ENCODE measurements at regions not wholly inside any gene's neighbourhood (a gene's known extent, or its start where the extent isn't known, plus 50 kb on each side); places are given as distances from the start of the nearest gene placed in this dataset.
"Not testable (repeated sequence)": the region's sequence is repeated elsewhere in the genome, so short reads cannot be mapped to it uniquely, and the experiment has no call there.

- H3K9me3 Mint-ChIP-seq, result peaks cover 0 to 3% of the 10 kb centered on the region in 2 donors
- DNase-seq (no peak), ATAC-seq (replicated peaks) (no peak)
- H3K27ac Mint-ChIP-seq, result no peak overlapping the region
- H3K36me3 Mint-ChIP-seq (ENCODE audit: insufficient read depth), result no peaks in the 10 kb centered on the region
- H3K4me1 Mint-ChIP-seq (ENCODE audit: low read depth in 2 of 2), result no peaks in the 10 kb centered on the region
- H3K27me3 Mint-ChIP-seq, result no peaks in the 10 kb centered on the region
- no peak overlapping the region for H3K4me3 Mint-ChIP-seq
Observed at GRCh38 chr5:130616161-130616560, 548.9 kb downstream of the HINT1 start.

- no peak overlapping the region for H3K27ac Mint-ChIP-seq
- no peaks in the 10 kb centered on the region for H3K36me3 Mint-ChIP-seq (ENCODE audit: insufficient read depth)
- H3K4me3 Mint-ChIP-seq, result no peak overlapping the region
- DNase-seq, result no peak
- H3K9me3 Mint-ChIP-seq, result peaks cover 0 to 4% of the 10 kb centered on the region in 2 donors
- ATAC-seq (replicated peaks), result no peak
- no peaks in the 10 kb centered on the region for H3K4me1 Mint-ChIP-seq (ENCODE audit: low read depth in 2 of 2)
- H3K27me3 Mint-ChIP-seq, result no peaks in the 10 kb centered on the region
Observed at GRCh38 chr5:130605234-130605633, 559.8 kb downstream of the HINT1 start.

- H3K4me3 Mint-ChIP-seq, DNase-seq: not testable (repeated sequence)
Observed at GRCh38 chr5:130596647-130597046, 568.4 kb downstream of the HINT1 start.

GRCh38 chr5:130580264-130580663 lies 584.8 kb downstream of the HINT1 start:
- H3K27ac Mint-ChIP-seq, result no peak overlapping the region
- DNase-seq (no peak), ATAC-seq (replicated peaks) (no peak)
- H3K9me3 Mint-ChIP-seq, result peaks cover 0 to 2% of the 10 kb centered on the region in 2 donors
- H3K4me1 Mint-ChIP-seq (ENCODE audit: low read depth in 2 of 2), result no peaks in the 10 kb centered on the region
- H3K36me3 Mint-ChIP-seq (ENCODE audit: insufficient read depth), result no peaks in the 10 kb centered on the region
- H3K4me3 Mint-ChIP-seq, result no peak overlapping the region
- no peaks in the 10 kb centered on the region for H3K27me3 Mint-ChIP-seq

More at GRCh38 chr5:130596647-130597046, 568.4 kb downstream of the HINT1 start:
- H3K36me3 Mint-ChIP-seq (ENCODE audit: insufficient read depth); H3K27ac Mint-ChIP-seq; H3K4me1 Mint-ChIP-seq (ENCODE audit: low read depth in 2 of 2); H3K9me3 Mint-ChIP-seq; H3K27me3 Mint-ChIP-seq; ATAC-seq (replicated peaks): not testable (repeated sequence)

GRCh38 chr5:130578354-130578753 lies 586.7 kb downstream of the HINT1 start:
- ATAC-seq (replicated peaks) (no peak), DNase-seq (no peak)
- Mint-ChIP-seq H3K4me3 (no peak overlapping the region), H3K36me3 (ENCODE audit: insufficient read depth) (no peaks in the 10 kb centered on the region), H3K27ac (no peak overlapping the region), H3K9me3 (peaks cover 0 to 2% of the 10 kb centered on the region in 2 donors), H3K4me1 (ENCODE audit: low read depth in 2 of 2) (no peaks in the 10 kb centered on the region), H3K27me3 (no peaks in the 10 kb centered on the region)

- ATAC-seq (replicated peaks), result no peak
- DNase-seq, result no peak
- Mint-ChIP-seq H3K9me3 (no peaks in the 10 kb centered on the region), H3K4me3 (no peak overlapping the region), H3K27me3 (no peaks in the 10 kb centered on the region), H3K4me1 (ENCODE audit: low read depth in 2 of 2) (no peaks in the 10 kb centered on the region), H3K36me3 (ENCODE audit: insufficient read depth) (no peaks in the 10 kb centered on the region), H3K27ac (no peak overlapping the region)
Observed at GRCh38 chr5:130571076-130571475, 594.0 kb downstream of the HINT1 start.

- Mint-ChIP-seq H3K27ac (no peak overlapping the region), H3K9me3 (no peaks in the 10 kb centered on the region), H3K36me3 (ENCODE audit: insufficient read depth) (no peaks in the 10 kb centered on the region), H3K27me3 (no peaks in the 10 kb centered on the region), H3K4me1 (ENCODE audit: low read depth in 2 of 2) (no peaks in the 10 kb centered on the region), H3K4me3 (no peak overlapping the region)
- DNase-seq, result no peak
- ATAC-seq (replicated peaks), result no peak
Observed at GRCh38 chr5:130568791-130569190, 596.3 kb downstream of the HINT1 start.

GRCh38 chr5:130555429-130555828 lies 609.6 kb downstream of the HINT1 start:
- Mint-ChIP-seq H3K4me1 (ENCODE audit: low read depth in 2 of 2) (no peaks in the 10 kb centered on the region), H3K27me3 (peaks cover 0 to 8% of the 10 kb centered on the region in 2 donors), H3K27ac (no peak overlapping the region), H3K9me3 (peaks cover 6 to 12% of the 10 kb centered on the region in 2 donors), H3K4me3 (no peak overlapping the region), H3K36me3 (ENCODE audit: insufficient read depth) (no peaks in the 10 kb centered on the region)
- DNase-seq (no peak), ATAC-seq (replicated peaks) (no peak)

GRCh38 chr5:130550562-130550928 lies 614.5 kb downstream of the HINT1 start:
- Mint-ChIP-seq H3K4me3 (no peak overlapping the region), H3K27ac (no peak overlapping the region), H3K36me3 (ENCODE audit: insufficient read depth) (no peaks in the 10 kb centered on the region), H3K9me3 (peaks cover 7 to 13% of the 10 kb centered on the region in 2 donors), H3K4me1 (ENCODE audit: low read depth in 2 of 2) (no peaks in the 10 kb centered on the region), H3K27me3 (peaks cover 6 to 9% of the 10 kb centered on the region in 2 donors)
- ATAC-seq (replicated peaks), result no peak
- no peak for DNase-seq

GRCh38 chr5:130549884-130550561 lies 615.0 kb downstream of the HINT1 start:
- DNase-seq, result no peak
- no peak for ATAC-seq (replicated peaks)
- Mint-ChIP-seq H3K27ac (no peak overlapping the region), H3K9me3 (peaks cover 9 to 18% of the 10 kb centered on the region in 2 donors), H3K4me1 (ENCODE audit: low read depth in 2 of 2) (no peaks in the 10 kb centered on the region), H3K36me3 (ENCODE audit: insufficient read depth) (no peaks in the 10 kb centered on the region), H3K27me3 (peaks cover 6 to 9% of the 10 kb centered on the region in 2 donors), H3K4me3 (no peak overlapping the region)

GRCh38 chr5:130546211-130546610 lies 618.8 kb downstream of the HINT1 start:
- H3K27ac Mint-ChIP-seq, result no peak overlapping the region
- H3K4me1 Mint-ChIP-seq (ENCODE audit: low read depth in 2 of 2), result no peaks in the 10 kb centered on the region
- peaks cover 7 to 19% of the 10 kb centered on the region in 2 donors for H3K9me3 Mint-ChIP-seq
- H3K4me3 Mint-ChIP-seq, result no peak overlapping the region
- ATAC-seq (replicated peaks) (no peak), DNase-seq (no peak)
- no peaks in the 10 kb centered on the region for H3K36me3 Mint-ChIP-seq (ENCODE audit: insufficient read depth)
- peaks cover 6 to 9% of the 10 kb centered on the region in 2 donors for H3K27me3 Mint-ChIP-seq

- Mint-ChIP-seq H3K27me3 (peaks cover 5 to 9% of the 10 kb centered on the region in 2 donors), H3K9me3 (peaks cover 7 to 19% of the 10 kb centered on the region in 2 donors), H3K4me3 (no peak overlapping the region), H3K36me3 (ENCODE audit: insufficient read depth) (no peaks in the 10 kb centered on the region), H3K27ac (no peak overlapping the region), H3K4me1 (ENCODE audit: low read depth in 2 of 2) (no peaks in the 10 kb centered on the region)
- DNase-seq, result no peak
- no peak for ATAC-seq (replicated peaks)
Observed at GRCh38 chr5:130545291-130545690, 619.8 kb downstream of the HINT1 start.

- Mint-ChIP-seq H3K4me1 (ENCODE audit: low read depth in 2 of 2) (no peaks in the 10 kb centered on the region), H3K9me3 (peaks cover 3 to 6% of the 10 kb centered on the region in 2 donors), H3K27ac (no peak overlapping the region), H3K36me3 (ENCODE audit: insufficient read depth) (no peaks in the 10 kb centered on the region), H3K4me3 (no peak overlapping the region), H3K27me3 (no peaks in the 10 kb centered on the region)
- DNase-seq (no peak), ATAC-seq (replicated peaks) (no peak)
Observed at GRCh38 chr5:130541617-130542221, 623.3 kb downstream of the HINT1 start.

- no peak overlapping the region for H3K4me3 Mint-ChIP-seq
- H3K4me1 Mint-ChIP-seq (ENCODE audit: low read depth in 2 of 2), result no peaks in the 10 kb centered on the region
- no peaks in the 10 kb centered on the region for H3K36me3 Mint-ChIP-seq (ENCODE audit: insufficient read depth)
- peaks cover 0 to 2% of the 10 kb centered on the region in 2 donors for H3K9me3 Mint-ChIP-seq
- DNase-seq (no peak), ATAC-seq (replicated peaks) (no peak)
- H3K27ac Mint-ChIP-seq, result no peak overlapping the region
- H3K27me3 Mint-ChIP-seq, result no peaks in the 10 kb centered on the region
Observed at GRCh38 chr5:130536691-130537090, 628.4 kb downstream of the HINT1 start.
